Fibroblast of lung (primary cell): ENCODE measurements at regions not wholly inside any gene's neighbourhood (a gene's known extent, or its start where the extent isn't known, plus 50 kb on each side); places are given as distances from the start of the nearest gene placed in this dataset.

Source experiments
- DNase-seq, 2 donors: peaks; one replicate each; pipeline versions ENCODE4 v3.0.0 to v3.0.0-alpha.2; 2010; ENCODE audit warnings: low read depth in 2 of 2
- H2AFZ ChIP-seq: 2 replicates; pipeline ENCODE4 v1.5.1; 2012; ENCODE audit warnings: low read length, control low read depth, inconsistent platforms
- H3K27ac ChIP-seq: 2 replicates; pipeline ENCODE4 v1.5.1; 2011; ENCODE audit warnings: low read length, control low read depth; ENCODE audit not compliant: insufficient read depth
- H3K27me3 ChIP-seq: 2 replicates; pipeline ENCODE4 v1.5.1; 2011; ENCODE audit warnings: mild to moderate bottlenecking, low read length; ENCODE audit not compliant: control insufficient read depth, insufficient read depth
- H3K36me3 ChIP-seq: 2 replicates; pipeline ENCODE4 v1.5.1; 2011; ENCODE audit warnings: low read length; ENCODE audit not compliant: control insufficient read depth, insufficient read depth
- H3K4me1 ChIP-seq: 2 replicates; pipeline ENCODE4 v1.5.1; 2011; ENCODE audit warnings: low read length; ENCODE audit not compliant: control insufficient read depth, insufficient read depth; ENCODE audit errors: extremely low read depth
- H3K4me2 ChIP-seq: 2 replicates; pipeline ENCODE4 v1.5.1; 2011; ENCODE audit warnings: low read length, control low read depth; ENCODE audit not compliant: insufficient read depth; ENCODE audit errors: extremely low read depth
- H3K4me3 ChIP-seq, 4 experiments: fragments of 200-600 bp in 1 of 4; sonication (generic) in 1 of 4; replicated peaks in 1 of 4; 2 replicates each; pipeline ENCODE4 v1.5.1; 2011 to 2016; ENCODE audit warnings: low read length in 4 of 4, low read depth in 3 of 4, mild to moderate bottlenecking in 3 of 4, control low read depth in 2 of 4, inconsistent platforms in 1 of 4, mixed read lengths in 1 of 4; ENCODE audit not compliant: insufficient read depth in 1 of 4; ENCODE audit errors: control extremely low read depth in 1 of 4
- H3K79me2 ChIP-seq: 2 replicates; pipeline ENCODE4 v1.5.1; 2012; ENCODE audit warnings: mild to moderate bottlenecking, low read length, inconsistent platforms; ENCODE audit not compliant: control insufficient read depth, insufficient read depth
- H3K9ac ChIP-seq: 2 replicates; pipeline ENCODE4 v1.5.1; 2011; ENCODE audit warnings: mild to moderate bottlenecking, low read length, control low read depth; ENCODE audit not compliant: insufficient read depth
- H3K9me3 ChIP-seq: 2 replicates; pipeline ENCODE4 v1.5.1; 2012; ENCODE audit warnings: low read depth, low read length; ENCODE audit not compliant: control insufficient read depth, insufficient read depth
- H4K20me1 ChIP-seq: 2 replicates; pipeline ENCODE4 v1.5.1; 2011; ENCODE audit warnings: low read length; ENCODE audit not compliant: control insufficient read depth, insufficient read depth; ENCODE audit errors: extremely low read depth
- EZH2 ChIP-seq: IDR thresholded peaks from 2 replicates; pipeline ENCODE4 v1.5.1; 2012; ENCODE audit warnings: low read length, control low read depth, mild to moderate bottlenecking; ENCODE audit errors: missing control alignments
- TF ChIP-seq, protein P1 (sequence below), 2 donors: IDR thresholded peaks in 1 of 2; conservative IDR thresholded peaks in 1 of 2; 1 replicate in 1 of 2; 2 replicates in 1 of 2; pipeline ENCODE4 v1.5.1; 2011 to 2012; ENCODE audit warnings: low read length in 2 of 2, control low read depth in 1 of 2, inconsistent platforms in 1 of 2, low read depth in 1 of 2, mild to moderate bottlenecking in 1 of 2

DNA sequence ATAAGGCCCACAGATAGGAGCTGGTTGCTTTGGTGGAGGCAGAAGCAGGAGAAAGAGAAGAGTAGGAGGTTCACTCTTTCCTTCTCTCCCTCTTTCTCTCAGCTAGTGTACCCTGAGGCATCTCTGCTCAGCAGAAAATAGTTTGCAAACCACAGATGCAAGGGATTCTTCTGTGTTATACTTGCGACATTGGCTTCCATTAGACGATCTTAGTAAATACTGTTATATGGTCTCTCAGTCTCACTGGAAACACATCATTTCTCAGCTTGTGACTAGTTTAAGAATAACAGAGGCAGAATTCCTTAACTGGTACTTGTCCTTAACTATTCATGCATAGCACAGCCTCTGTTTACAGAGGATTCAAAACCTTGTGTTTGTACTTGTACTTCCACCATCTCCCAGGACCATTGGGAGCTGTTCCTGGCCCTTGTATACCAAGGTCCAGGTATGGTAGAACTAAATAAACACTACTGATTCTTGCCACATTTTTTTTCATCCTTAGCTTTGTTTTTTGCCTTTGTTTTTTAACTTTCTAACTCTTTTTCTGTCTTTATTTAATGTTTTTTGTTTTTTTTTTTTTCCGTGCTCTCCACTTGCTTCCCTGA is 218.2 kb downstream of the OTOR start:
- Histone ChIP-seq H3K9ac (no peak overlapping the region), H3K4me1 (no peaks in the 10 kb centered on the region), H3K9me3 (no peaks in the 10 kb centered on the region), H3K79me2 (no peaks in the 10 kb centered on the region), H3K27me3 (no peaks in the 10 kb centered on the region), H3K27ac (no peak overlapping the region), H4K20me1 (no peaks in the 10 kb centered on the region), H3K4me2 (no peak overlapping the region), H3K36me3 (no peaks in the 10 kb centered on the region), H3K4me3 (no peak overlapping the region), H2AFZ (no peak overlapping the region)
- no peak for DNase-seq
- TF ChIP-seq EZH2, result no peak
- TF ChIP-seq, protein P1, sequence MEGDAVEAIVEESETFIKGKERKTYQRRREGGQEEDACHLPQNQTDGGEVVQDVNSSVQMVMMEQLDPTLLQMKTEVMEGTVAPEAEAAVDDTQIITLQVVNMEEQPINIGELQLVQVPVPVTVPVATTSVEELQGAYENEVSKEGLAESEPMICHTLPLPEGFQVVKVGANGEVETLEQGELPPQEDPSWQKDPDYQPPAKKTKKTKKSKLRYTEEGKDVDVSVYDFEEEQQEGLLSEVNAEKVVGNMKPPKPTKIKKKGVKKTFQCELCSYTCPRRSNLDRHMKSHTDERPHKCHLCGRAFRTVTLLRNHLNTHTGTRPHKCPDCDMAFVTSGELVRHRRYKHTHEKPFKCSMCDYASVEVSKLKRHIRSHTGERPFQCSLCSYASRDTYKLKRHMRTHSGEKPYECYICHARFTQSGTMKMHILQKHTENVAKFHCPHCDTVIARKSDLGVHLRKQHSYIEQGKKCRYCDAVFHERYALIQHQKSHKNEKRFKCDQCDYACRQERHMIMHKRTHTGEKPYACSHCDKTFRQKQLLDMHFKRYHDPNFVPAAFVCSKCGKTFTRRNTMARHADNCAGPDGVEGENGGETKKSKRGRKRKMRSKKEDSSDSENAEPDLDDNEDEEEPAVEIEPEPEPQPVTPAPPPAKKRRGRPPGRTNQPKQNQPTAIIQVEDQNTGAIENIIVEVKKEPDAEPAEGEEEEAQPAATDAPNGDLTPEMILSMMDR (conservative IDR thresholded peaks at IDR 0.05 in 1 of 2, IDR thresholded peaks at IDR 0.05 in 1 of 2; ENCODE audit: low read depth in 1 of 2, low read length in 2 of 2), result no peak

DNA sequence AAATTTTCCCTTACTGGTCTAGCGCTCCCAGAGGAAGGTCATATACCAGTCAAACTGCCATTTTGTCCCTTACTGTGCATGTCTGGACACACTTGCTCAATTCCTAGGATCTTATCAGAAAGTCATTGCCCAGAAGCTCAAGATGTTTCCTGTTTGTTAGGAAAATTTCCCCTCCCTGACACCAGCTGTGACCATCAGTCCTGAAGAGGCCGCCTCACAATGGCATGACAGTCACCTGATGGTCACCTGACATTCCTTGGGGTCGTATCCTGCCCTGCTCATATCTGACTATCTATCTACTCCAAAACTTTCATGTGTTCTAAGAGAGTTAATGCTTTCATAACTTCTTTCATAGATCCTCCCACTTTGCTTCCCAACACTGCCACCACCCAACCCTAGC is 219.9 kb downstream of the OTOR start:
- Histone ChIP-seq H3K4me1 (no peaks in the 10 kb centered on the region), H4K20me1 (no peaks in the 10 kb centered on the region), H2AFZ (no peak overlapping the region), H3K4me2 (no peak overlapping the region), H3K9me3 (no peaks in the 10 kb centered on the region), H3K79me2 (no peaks in the 10 kb centered on the region), H3K9ac (no peak overlapping the region), H3K27me3 (no peaks in the 10 kb centered on the region), H3K4me3 (no peak overlapping the region), H3K27ac (no peak overlapping the region), H3K36me3 (no peaks in the 10 kb centered on the region)
- no peak for DNase-seq
- no peak for TF ChIP-seq EZH2
- TF ChIP-seq, protein P1 (conservative IDR thresholded peaks at IDR 0.05 in 1 of 2, IDR thresholded peaks at IDR 0.05 in 1 of 2; ENCODE audit: low read depth in 1 of 2, low read length in 2 of 2), result no peak

DNA sequence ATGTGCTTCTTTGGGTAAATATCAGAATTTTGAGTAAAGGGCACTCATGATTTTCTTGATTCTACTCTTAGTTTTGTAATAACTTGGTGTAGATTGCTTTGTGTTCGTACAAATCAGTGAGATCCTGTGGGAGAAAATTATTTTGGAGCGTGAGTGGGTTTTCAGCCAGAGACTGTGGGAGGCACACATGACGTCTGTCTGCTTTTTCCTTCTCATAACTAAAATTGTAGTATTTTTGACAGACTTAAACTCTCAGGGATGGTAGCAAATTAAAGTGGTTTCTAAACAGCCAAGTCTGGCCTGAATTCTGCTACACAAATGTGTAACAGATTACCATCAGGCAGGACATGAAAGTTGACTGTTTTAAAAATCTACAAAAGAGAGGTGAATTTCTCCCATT is 222.6 kb downstream of the OTOR start:
- TF ChIP-seq, protein P1 (conservative IDR thresholded peaks at IDR 0.05 in 1 of 2, IDR thresholded peaks at IDR 0.05 in 1 of 2; ENCODE audit: low read depth in 1 of 2, low read length in 2 of 2), result no peak
- TF ChIP-seq EZH2, result no peak
- no peaks in the 10 kb centered on the region for H3K27me3 ChIP-seq
- no peaks in the 10 kb centered on the region for H4K20me1 ChIP-seq
- no peak overlapping the region for H3K4me2 ChIP-seq
- H3K27ac ChIP-seq, result no peak overlapping the region
- no peak overlapping the region for H3K4me3 ChIP-seq
- no peak overlapping the region for H3K9ac ChIP-seq
- no peak for DNase-seq
- H3K36me3 ChIP-seq, result no peaks in the 10 kb centered on the region
- H3K9me3 ChIP-seq, result no peaks in the 10 kb centered on the region
- no peak overlapping the region for H2AFZ ChIP-seq
- no peaks in the 10 kb centered on the region for H3K79me2 ChIP-seq
- no peaks in the 10 kb centered on the region for H3K4me1 ChIP-seq
